ENCODE measurements at regions not wholly inside any gene's neighbourhood (a gene's known extent, or its start where the extent isn't known, plus 50 kb on each side); places are given as distances from the start of the nearest gene placed in this dataset.
"Not testable (repeated sequence)": the region's sequence is repeated elsewhere in the genome, so short reads cannot be mapped to it uniquely, and the experiment has no call there.

DNA sequence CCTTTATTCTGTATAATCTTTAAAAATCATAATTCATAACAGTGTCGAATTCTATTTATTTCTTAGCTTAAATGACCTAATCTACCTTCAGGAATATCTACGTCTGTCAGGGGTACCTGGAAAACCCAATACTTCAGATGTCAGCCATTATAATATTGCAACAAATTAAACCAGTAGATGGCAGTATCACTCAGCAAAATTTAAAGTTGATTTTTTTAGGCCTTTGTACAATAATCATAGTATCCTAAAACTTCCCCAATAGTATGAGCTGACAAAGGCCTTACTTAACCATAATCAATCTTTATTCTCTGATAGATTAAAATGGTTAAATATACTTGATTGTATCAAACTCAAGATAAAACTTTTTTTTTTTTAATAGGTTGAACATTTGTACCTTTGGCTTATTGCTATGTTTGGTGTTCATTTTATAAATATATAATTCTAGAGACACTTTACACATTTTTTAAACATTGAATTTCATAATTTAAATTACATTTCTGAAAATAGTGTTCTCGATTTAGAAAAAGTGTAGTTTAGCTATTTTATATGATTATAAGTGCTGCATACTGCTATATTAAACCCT, 830.2 kb upstream of the SPRY2 start:
- peak; percentile 2 for DNase-seq (ENCODE audit: low read depth)
- H3K4me3 ChIP-seq (ENCODE audit: low read length), result no peak overlapping the region
- TF ChIP-seq, protein P1, sequence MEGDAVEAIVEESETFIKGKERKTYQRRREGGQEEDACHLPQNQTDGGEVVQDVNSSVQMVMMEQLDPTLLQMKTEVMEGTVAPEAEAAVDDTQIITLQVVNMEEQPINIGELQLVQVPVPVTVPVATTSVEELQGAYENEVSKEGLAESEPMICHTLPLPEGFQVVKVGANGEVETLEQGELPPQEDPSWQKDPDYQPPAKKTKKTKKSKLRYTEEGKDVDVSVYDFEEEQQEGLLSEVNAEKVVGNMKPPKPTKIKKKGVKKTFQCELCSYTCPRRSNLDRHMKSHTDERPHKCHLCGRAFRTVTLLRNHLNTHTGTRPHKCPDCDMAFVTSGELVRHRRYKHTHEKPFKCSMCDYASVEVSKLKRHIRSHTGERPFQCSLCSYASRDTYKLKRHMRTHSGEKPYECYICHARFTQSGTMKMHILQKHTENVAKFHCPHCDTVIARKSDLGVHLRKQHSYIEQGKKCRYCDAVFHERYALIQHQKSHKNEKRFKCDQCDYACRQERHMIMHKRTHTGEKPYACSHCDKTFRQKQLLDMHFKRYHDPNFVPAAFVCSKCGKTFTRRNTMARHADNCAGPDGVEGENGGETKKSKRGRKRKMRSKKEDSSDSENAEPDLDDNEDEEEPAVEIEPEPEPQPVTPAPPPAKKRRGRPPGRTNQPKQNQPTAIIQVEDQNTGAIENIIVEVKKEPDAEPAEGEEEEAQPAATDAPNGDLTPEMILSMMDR (conservative IDR thresholded peaks at IDR 0.05; ENCODE audit: low read length), result peak; percentile 46

DNA sequence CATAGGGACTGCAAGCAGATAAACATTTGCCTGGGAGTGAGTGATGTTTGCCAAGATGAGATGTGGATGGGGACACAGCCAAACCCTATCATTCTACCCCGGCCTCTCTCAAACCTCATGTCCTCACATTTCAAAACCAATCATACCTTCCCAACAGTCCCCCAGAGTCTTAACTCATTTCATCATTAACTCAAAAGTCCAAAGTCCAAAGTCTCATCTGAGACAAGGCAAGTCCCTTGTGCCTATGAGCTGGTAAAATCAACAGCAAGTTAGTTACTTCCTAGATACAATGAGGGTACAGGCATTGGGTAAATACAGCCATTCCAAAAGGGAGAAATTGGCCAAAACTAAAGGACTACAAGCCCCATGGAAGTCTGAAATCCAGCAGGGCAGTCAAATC, 822.9 kb upstream of the SPRY2 start:
- not testable (repeated sequence) for H3K4me3 ChIP-seq (ENCODE audit: low read length); DNase-seq (ENCODE audit: low read depth)

DNA sequence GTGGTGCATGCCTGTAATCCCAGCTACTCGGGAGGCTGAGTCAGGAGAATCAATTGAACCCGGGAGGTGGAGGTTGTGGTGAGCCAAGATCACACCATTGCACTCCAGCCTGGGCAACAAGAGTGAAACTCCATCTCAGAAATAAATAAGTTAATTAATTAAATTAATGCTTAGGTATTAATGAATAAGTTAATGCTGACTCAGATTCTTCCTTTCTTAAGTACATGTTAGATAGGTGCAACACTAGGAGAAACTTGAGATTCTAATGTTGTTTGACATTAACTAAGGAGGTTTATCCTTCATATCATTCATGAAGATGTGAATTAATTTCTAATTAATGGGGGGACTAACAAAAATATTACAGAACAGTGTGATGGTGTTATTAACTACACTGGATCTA, 812.6 kb upstream of the SPRY2 start:
- DNase-seq (ENCODE audit: low read depth), result no peak
- no peak overlapping the region for H3K4me3 ChIP-seq (ENCODE audit: low read length)
- TF ChIP-seq, protein P1 (conservative IDR thresholded peaks at IDR 0.05; ENCODE audit: low read length), result no peak

DNA sequence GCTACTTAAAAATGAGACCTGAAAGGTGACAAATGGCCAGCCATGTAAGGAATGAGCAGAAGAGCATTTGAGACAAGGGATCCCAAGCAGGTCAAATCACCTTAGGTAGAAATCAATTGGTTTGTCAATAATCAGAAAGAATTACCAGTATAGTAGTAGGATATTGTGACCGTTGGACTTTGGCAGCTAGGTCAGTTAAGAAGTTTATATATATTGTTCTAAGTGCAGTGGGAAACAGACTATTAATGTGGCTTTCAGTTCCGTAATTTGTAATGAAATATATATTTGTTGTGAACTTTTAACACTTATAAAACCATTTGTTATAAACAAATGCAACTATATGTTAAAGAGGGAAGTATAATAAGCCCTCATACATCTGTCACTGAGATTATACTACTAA, 807.9 kb upstream of the SPRY2 start:
- TF ChIP-seq, protein P1 (conservative IDR thresholded peaks at IDR 0.05; ENCODE audit: low read length), result no peak
- no peak overlapping the region for H3K4me3 ChIP-seq (ENCODE audit: low read length)

DNA sequence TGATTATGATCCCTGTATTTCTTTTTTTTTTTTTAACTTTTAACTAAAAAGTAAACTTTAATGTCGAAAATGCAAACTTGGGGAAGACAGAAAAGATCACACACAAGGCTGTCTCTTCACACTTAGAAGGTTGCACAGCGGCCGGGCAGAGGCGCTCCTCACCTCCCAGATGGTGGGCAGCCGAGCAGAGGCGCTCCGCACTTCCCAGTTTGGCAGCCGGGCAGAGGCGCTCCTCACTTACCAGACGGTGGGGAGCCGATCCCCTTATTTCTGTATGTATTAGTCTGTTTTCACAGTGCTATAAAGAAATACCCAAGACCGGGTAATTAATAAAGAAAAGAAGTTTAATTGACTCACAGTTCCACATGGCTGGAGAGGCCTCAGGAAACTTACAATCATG, 805.6 kb upstream of the SPRY2 start:
- not testable (repeated sequence) for DNase-seq (ENCODE audit: low read depth)

More for the DNA sequence above, 807.9 kb upstream of the SPRY2 start:
- no peak for DNase-seq (ENCODE audit: low read depth)

DNA sequence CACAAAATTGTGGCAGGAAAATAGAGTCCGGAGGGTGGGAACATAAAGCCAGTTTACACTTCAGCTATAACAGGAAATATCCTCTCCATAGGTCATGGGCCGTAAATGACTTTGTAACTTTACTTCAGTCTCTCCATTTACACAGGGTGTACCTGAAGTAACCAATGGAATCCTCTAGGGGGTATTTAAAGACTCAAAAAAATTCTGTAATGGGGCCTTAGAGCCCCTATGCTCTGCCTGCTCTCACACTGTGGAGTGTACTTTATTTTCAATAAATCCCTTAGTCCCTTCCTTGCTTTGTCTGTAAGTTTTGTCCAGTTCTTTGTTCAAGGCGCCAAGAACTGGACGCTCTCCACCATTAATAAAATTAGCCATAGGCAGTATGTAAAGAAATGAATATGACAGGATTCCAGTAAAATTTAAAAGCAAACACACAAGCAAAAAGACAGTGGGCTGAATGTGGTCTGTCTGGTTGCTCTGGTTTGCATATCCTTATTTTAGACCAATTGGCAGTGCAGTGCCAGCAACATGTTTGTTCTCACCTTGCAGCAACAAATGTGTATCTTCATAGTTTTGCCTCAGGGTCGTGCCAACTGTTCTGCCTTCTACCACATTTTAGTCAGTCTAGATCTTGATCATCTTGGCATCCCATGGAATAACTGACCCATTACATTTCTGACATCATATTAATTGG, 801.5 kb upstream of the SPRY2 start:
- no peak overlapping the region for H3K4me3 ChIP-seq (ENCODE audit: low read length)
- DNase-seq (ENCODE audit: low read depth), result no peak
- TF ChIP-seq, protein P1 (conservative IDR thresholded peaks at IDR 0.05; ENCODE audit: low read length), result no peak

More for the DNA sequence above, 805.6 kb upstream of the SPRY2 start:
- not testable (repeated sequence) for H3K4me3 ChIP-seq (ENCODE audit: low read length)

DNA sequence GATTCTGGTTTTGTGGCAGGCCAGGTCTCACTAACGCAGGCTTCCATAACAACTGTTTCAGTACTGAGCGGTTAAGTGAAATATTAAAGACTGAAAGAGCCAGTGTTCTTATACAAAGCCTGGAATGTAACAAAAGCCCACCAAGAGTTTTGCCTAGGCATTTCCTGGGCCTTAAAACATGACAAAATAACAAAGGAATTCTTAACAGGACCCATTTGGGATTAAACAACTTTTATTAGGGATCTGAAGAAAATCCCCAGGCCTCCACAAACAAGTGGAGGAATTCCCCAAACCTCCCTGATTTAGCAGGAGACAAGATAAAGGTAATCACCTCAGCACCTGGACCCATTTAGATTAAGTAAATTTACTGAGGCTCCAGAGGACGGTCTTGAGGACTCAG, 799.7 kb upstream of the SPRY2 start:
- TF ChIP-seq, protein P1 (conservative IDR thresholded peaks at IDR 0.05; ENCODE audit: low read length), result no peak
- no peak overlapping the region for H3K4me3 ChIP-seq (ENCODE audit: low read length)
- no peak for DNase-seq (ENCODE audit: low read depth)

DNA sequence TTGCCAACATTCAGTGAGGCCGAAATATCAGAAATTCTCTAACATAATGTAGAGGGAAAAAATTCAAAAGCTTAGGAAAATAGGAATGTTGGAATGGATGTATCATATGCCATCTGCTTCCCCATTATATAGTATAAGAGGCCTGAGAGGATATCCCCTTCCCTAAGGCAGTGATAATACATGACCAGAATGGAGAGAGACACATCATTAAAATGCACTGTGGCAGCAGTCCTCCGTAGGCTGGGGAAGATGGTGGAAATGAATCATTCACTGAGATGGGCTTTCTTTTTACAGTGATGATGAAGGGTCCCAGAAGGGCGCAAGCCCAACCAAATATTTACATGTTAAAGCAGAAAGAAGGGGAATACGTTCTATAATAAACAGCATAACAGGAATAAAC, 799.1 kb upstream of the SPRY2 start:
- no peak overlapping the region for H3K4me3 ChIP-seq (ENCODE audit: low read length)
- TF ChIP-seq, protein P1 (conservative IDR thresholded peaks at IDR 0.05; ENCODE audit: low read length), result no peak
- no peak for DNase-seq (ENCODE audit: low read depth)

Measured in AG10803 (cell line).